CD14-positive monocyte (primary cell): ENCODE measurements at regions not wholly inside any gene's neighbourhood (a gene's known extent, or its start where the extent isn't known, plus 50 kb on each side); places are given as distances from the start of the nearest gene placed in this dataset.

Source experiments
- DNase-seq, 3 donors: peaks; one replicate each; pipeline ENCODE4 v3.0.0-alpha.2; 2011 to 2022
- H2AFZ ChIP-seq: 2 replicates; pipeline ENCODE4 v1.6.0; 2012; ENCODE audit warnings: mild to moderate bottlenecking, low read depth, low read length, inconsistent platforms; ENCODE audit not compliant: insufficient read depth, poor library complexity, severe bottlenecking
- H3K27ac ChIP-seq, 2 donors: 1 replicate in 1 of 2; 2 replicates in 1 of 2; pipeline ENCODE4 v1.5.1; 2012 to 2013; ENCODE audit warnings: low read length in 2 of 2, control low read depth in 1 of 2, inconsistent platforms in 1 of 2, low read depth in 1 of 2, mild to moderate bottlenecking in 1 of 2
- H3K27me3 ChIP-seq, 2 donors: one replicate each; pipeline versions ENCODE4 v1.6.0 to v1.6.1; 2011 to 2013; ENCODE audit warnings: low read length in 2 of 2; ENCODE audit not compliant: control insufficient read depth in 2 of 2, insufficient read depth in 2 of 2
- H3K36me3 ChIP-seq, 2 donors: replicated peaks in 1 of 2; 1 replicate in 1 of 2; 2 replicates in 1 of 2; pipeline versions ENCODE4 v1.5.1 to v1.6.1; 2012 to 2013; ENCODE audit warnings: low read length in 2 of 2, control low read depth in 1 of 2, inconsistent platforms in 1 of 2, mild to moderate bottlenecking in 1 of 2; ENCODE audit not compliant: insufficient read depth in 2 of 2, control insufficient read depth in 1 of 2
- H3K4me1 ChIP-seq, 2 donors: 1 replicate in 1 of 2; 2 replicates in 1 of 2; pipeline versions ENCODE4 v1.5.1 to v1.6.1; 2012 to 2013; ENCODE audit warnings: low read length in 2 of 2, control low read depth in 1 of 2, inconsistent platforms in 1 of 2, mild to moderate bottlenecking in 1 of 2, moderate library complexity in 1 of 2; ENCODE audit not compliant: insufficient read depth in 2 of 2, control insufficient read depth in 1 of 2
- H3K4me2 ChIP-seq: replicated peaks from 2 replicates; pipeline ENCODE3; 2012; ENCODE audit warnings: low read length, moderate library complexity, mild to moderate bottlenecking; ENCODE audit not compliant: poor library complexity, severe bottlenecking; ENCODE audit errors: extremely low read depth
- H3K4me3 ChIP-seq, 3 experiments: fragments of 200-600 bp in 1 of 3; sonication (generic) in 1 of 3; replicated peaks in 1 of 3; 1 replicate in 2 of 3; 2 replicates in 1 of 3; pipeline ENCODE4 v1.5.1; 2011 to 2013; ENCODE audit warnings: low read length in 3 of 3, mild to moderate bottlenecking in 3 of 3, control low read depth in 2 of 3, low read depth in 2 of 3, inconsistent platforms in 1 of 3, moderate library complexity in 1 of 3
- H3K79me2 ChIP-seq: 2 replicates; pipeline ENCODE4 v1.6.0; 2012; ENCODE audit warnings: mild to moderate bottlenecking, control low read depth, inconsistent platforms, low read length, moderate library complexity; ENCODE audit not compliant: insufficient read depth
- H3K9ac ChIP-seq: 2 replicates; pipeline ENCODE4 v1.6.0; 2017; ENCODE audit warnings: low read length, mild to moderate bottlenecking; ENCODE audit not compliant: insufficient read depth, poor library complexity, severe bottlenecking
- H3K9me3 ChIP-seq, 2 donors: replicated peaks in 1 of 2; 1 replicate in 1 of 2; 2 replicates in 1 of 2; pipeline versions ENCODE4 v1.5.1 to v1.6.1; 2012 to 2013; ENCODE audit warnings: low read length in 2 of 2, control low read depth in 1 of 2; ENCODE audit not compliant: control insufficient read depth in 1 of 2, insufficient read depth in 1 of 2
- H4K20me1 ChIP-seq: 2 replicates; pipeline ENCODE4 v1.6.0; 2012; ENCODE audit warnings: mild to moderate bottlenecking, low read length, control low read depth, moderate library complexity; ENCODE audit not compliant: insufficient read depth
- H3K27ac Mint-ChIP-seq, 7 donors: one replicate each; pipeline ENCODE4 v1.8.0; 2020; ENCODE audit warnings: mild to moderate bottlenecking in 7 of 7, mixed read lengths in 7 of 7, moderate library complexity in 6 of 7, inconsistent platforms in 2 of 7
- H3K27me3 Mint-ChIP-seq, 3 donors: one replicate each; pipeline ENCODE4 v1.8.0; 2021 to 2022; ENCODE audit warnings: low read depth in 3 of 3, mild to moderate bottlenecking in 3 of 3, mixed read lengths in 3 of 3, moderate library complexity in 3 of 3, inconsistent platforms in 1 of 3
- H3K36me3 Mint-ChIP-seq, 2 donors: one replicate each; pipeline ENCODE4 v1.8.0; 2020; ENCODE audit warnings: mixed read lengths in 2 of 2, inconsistent platforms in 1 of 2, mild to moderate bottlenecking in 1 of 2
- H3K4me1 Mint-ChIP-seq: one replicate; pipeline ENCODE4 v1.8.0; 2020; ENCODE audit warnings: mild to moderate bottlenecking, mixed read lengths
- H3K4me3 Mint-ChIP-seq, 2 donors: one replicate each; pipeline ENCODE4 v1.8.0; 2020; ENCODE audit warnings: mild to moderate bottlenecking in 2 of 2, mixed read lengths in 2 of 2, moderate library complexity in 1 of 2
- H3K9me3 Mint-ChIP-seq, 7 donors: one replicate each; pipeline ENCODE4 v1.8.0; 2020 to 2022; ENCODE audit warnings: mixed read lengths in 7 of 7, mild to moderate bottlenecking in 6 of 7, moderate library complexity in 6 of 7, inconsistent platforms in 2 of 7
- CTCF ChIP-seq: fragments of 200-600 bp; IDR thresholded peaks from one replicate; pipeline ENCODE4 v1.8.0; 2022; ENCODE audit warnings: antibody characterized with exemption, mild to moderate bottlenecking
- WGBS: methylation state at CpG from one replicate; pipeline ENCODE4 v1.1.5; 2013; ENCODE audit warnings: missing lambda C conversion rate; ENCODE audit not compliant: insufficient coverage; 5-methylcytosine and 5-hydroxymethylcytosine counted together
- intact Hi-C, 2 donors: fragments of 100-400 bp; cut with micrococcal nuclease; formaldehyde crosslinking; loops; one replicate each; pipeline versions ENCODE4 v1.15.0 to v1.15.1; 2023

- H3K36me3 ChIP-seq = no peaks in the 10 kb centered on the region
- Mint-ChIP-seq H3K27me3 (peaks cover 5 to 8% (median 7%) of the 10 kb centered on the region in 3 donors), H3K36me3 (no peaks in the 10 kb centered on the region), H3K9me3 (no peaks in the 10 kb centered on the region), H3K4me3 (no peak overlapping the region), H3K27ac (no peak overlapping the region), H3K4me1 (no peaks in the 10 kb centered on the region)
- TF ChIP-seq CTCF = no peak
- intact Hi-C loops = no loop called here
- no peak overlapping the region for H3K4me3 ChIP-seq
- no peak overlapping the region for H3K27ac ChIP-seq
- H3K79me2 ChIP-seq = no peaks in the 10 kb centered on the region
- H3K4me2 ChIP-seq = no peak overlapping the region
- 95% methylated on average over 15 of the region's 15 CpGs for whole genome bisulfite sequencing
- H2AFZ ChIP-seq = no peak overlapping the region
- no peaks in the 10 kb centered on the region for H4K20me1 ChIP-seq
- H3K9ac ChIP-seq = no peak overlapping the region
- no peaks in the 10 kb centered on the region for H3K27me3 ChIP-seq
- DNase-seq = no peak
- H3K9me3 ChIP-seq = no peaks in the 10 kb centered on the region
- H3K4me1 ChIP-seq = no peaks in the 10 kb centered on the region
These were observed 180.0 kb downstream of the BANP start for GRCh38 chr16:88131256-88131655.

GRCh38 chr16:88131966-88132365, 180.7 kb downstream of the BANP start:
- intact Hi-C loops = no loop called here
- no peak overlapping the region for H3K4me3 ChIP-seq
- no peak for TF ChIP-seq CTCF
- no peaks in the 10 kb centered on the region for H3K79me2 ChIP-seq
- Mint-ChIP-seq H3K4me1 (no peaks in the 10 kb centered on the region), H3K4me3 (no peak overlapping the region), H3K27ac (no peak overlapping the region), H3K9me3 (no peaks in the 10 kb centered on the region), H3K36me3 (no peaks in the 10 kb centered on the region), H3K27me3 (peaks cover 5 to 8% (median 7%) of the 10 kb centered on the region in 3 donors)
- H4K20me1 ChIP-seq = no peaks in the 10 kb centered on the region
- no peaks in the 10 kb centered on the region for H3K27me3 ChIP-seq
- H3K9ac ChIP-seq = no peak overlapping the region
- no peaks in the 10 kb centered on the region for H3K36me3 ChIP-seq
- no peak overlapping the region for H3K27ac ChIP-seq
- no peaks in the 10 kb centered on the region for H3K4me1 ChIP-seq
- no peaks in the 10 kb centered on the region for H3K9me3 ChIP-seq
- no peak overlapping the region for H2AFZ ChIP-seq
- whole genome bisulfite sequencing = 94% methylated on average over 26 of the region's 26 CpGs
- H3K4me2 ChIP-seq = no peak overlapping the region
- DNase-seq = no peak
